ENCODE measurements at regions not wholly inside any gene's neighbourhood (a gene's known extent, or its start where the extent isn't known, plus 50 kb on each side); places are given as distances from the start of the nearest gene placed in this dataset.
"Not testable (repeated sequence)": the region's sequence is repeated elsewhere in the genome, so short reads cannot be mapped to it uniquely, and the experiment has no call there.

DNA sequence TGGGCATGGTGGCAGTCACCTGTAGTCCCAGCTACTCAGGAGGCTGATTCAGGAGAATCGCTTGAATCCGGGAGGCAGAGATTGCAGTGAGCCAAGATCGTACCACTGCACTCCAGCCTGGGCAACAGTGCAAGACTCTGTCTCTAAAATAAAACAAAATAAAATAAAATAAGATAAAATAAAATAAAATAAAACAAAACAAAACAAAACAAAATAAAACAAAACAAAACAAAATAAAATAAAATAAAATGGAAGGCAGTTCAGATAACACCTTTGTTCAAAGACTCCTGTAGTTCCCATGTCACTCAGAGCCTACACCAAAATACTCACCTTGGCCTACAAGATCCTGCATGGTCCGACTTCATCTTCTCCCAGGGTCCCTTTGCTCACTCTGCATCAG, 61.3 kb downstream of the SYF2 start:
- not testable (repeated sequence) for DNase-seq

DNA sequence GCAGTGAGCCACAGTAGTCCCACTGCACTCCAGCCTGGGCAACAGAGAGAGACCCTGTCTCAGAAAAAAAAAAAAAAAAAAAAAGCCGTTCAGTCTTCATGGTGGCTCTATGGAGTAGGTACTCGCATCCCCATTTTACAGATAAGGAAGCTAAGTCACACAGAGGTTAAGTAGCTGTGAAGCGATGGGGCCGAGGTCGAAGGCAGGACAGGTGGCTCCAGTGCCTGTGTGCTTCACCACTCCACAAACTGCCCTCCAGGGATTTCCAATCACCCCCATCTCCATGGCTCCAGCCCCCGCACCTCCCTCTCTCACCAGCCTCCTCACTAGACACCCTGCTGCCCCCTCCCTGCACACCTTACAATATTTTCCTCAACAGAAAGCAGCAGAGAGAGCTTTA, 61.9 kb downstream of the SYF2 start:
- DNase-seq: no peak

- no peak for DNase-seq
Measured at GRCh38 chr1:25169610-25170009, 62.7 kb downstream of the SYF2 start.

GRCh38 chr1:25169168-25169567, 63.1 kb downstream of the SYF2 start:
- DNase-seq: no peak

DNA sequence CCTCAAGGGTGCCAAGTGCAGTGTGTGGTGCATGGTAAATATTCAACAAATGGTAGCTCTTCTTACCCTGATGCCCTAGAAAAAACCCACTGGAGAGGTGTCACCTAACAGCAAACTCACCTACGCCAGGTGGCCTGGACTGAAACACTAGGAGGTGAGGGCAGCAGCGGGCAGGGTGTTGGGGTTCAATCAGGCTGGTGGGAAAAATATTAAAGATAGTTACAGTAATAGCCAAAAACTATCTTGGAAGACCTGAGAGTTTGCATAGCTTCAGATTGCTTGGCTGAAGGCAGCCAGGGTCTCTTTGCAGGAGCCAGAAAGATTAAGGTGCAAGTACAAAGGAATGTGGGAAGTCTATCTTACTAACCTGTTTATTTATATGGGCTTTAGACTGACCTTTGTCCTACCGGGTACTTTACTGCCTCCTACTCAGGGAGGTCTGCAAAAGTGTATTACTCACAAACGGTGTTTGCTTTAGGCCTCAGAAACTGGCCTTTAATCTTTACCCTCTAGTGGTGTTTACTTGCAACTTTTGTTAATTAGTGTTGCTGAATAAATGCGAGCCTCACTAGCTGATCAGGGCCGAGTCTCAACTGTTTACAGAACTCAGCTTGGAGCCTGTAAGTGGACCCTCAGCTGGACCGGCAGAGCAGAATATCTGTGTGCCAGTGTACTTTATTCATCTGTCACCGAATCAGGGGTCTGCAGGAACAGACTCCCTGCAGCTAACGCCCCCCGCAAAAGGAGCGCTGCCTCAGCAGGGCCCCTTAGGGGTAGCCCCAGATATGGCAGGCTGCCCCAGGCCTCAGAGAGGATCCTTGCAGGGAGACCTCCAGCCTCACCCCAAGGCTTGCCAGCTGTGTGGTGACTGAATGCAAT, 63.9 kb downstream of the SYF2 start:
- no peak for DNase-seq

DNA sequence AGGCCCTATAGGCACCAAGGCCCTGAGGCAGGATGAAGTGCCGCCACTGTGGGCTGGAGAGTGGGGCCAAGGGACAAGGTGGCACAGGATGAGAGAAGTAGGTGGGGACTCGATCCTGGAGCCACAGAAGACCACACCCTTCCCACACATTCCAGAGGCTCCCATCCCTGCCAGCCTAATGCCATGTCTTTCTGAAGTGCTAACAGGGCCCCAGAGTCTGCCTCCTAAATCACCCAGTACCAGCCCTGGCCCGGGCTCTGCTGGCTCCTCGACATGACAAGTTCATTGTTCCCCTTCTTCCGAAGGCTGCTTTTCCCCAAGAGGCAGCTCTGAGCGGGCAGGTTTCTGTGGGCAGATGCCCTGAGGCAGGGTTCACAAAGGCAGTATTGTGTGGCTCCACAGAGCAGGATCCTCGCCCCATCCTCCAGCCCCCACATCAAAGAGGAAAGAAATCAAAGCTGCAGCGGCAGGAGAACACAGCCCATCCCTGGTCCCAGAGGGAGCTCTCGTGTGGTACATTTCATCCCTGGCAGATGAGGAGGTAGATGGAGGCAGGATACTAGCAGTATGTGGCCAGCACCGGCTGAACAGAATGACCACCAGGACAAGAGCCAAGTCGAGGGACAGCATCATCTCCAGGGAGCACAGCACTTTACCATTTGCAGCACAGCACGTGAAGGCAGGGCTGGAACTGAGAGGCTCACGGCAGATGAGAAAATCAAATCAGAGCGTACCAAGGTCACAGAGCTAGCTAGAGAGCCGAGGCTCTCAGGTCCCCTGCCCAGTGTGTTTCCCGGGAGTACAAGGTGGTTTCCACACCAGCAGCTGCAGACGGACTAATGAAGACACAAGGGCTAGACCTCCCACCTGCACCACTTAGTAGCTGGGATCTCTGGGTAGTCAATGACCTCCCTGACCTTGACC, 64.8 kb downstream of the SYF2 start:
- no peak for DNase-seq

DNA sequence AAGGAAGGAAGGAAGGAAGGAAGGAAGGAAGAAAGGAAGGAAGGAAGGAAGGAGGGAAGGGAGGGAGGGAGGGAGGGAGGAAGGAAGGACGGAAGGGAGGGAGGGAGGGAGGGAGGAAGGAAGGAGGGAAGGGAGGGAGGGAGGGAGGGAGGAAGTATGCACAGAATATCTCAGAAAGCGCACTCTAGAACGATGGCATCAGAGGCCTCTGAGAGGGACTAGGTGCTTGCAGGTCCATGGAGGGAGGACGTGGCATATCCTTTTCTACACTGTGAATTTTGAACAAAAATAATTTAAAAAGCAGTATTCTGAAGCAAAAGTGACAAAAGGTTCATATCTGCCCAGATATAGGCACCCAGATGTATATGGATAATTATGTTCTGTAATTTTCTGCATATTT, 65.5 kb downstream of the SYF2 start:
- DNase-seq: no peak

DNA sequence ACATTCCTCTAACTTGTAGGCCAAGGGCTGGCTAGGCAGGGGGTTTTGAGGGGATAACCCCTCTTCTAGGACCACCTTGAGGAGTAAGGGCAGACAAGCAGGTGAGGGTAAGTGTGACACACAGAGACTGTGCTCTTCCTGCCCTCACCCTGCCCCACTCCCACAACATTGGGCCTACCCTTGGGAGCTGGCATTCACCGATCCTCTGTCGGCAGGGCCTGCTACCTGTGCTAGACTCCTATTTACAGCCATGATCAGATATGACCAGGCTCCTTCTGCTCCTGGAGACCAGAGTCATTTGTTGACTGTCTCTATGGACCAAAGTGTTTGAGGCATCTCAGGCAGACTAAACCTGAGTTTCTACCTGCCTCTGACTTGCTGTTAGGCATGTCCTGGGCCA, 68.3 kb downstream of the SYF2 start:
- no peak for DNase-seq

DNA sequence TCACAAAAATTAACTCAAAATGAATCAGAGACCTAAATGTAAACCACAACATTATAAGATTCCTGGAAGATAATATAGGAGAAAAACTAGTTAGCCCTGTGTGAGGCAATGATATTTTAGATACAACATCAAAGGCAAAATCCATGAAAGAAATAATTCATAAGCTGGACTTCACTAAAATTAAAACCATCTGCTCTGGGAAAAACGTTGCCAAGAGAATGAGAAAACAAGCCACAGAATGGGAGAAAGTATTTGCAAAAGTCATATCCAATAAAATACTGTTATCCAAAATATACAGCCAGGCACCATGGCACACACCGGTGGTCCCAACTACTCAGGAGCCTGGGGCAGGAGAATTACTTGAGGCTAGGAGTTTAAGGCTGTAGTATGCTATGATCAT, 70.3 kb downstream of the SYF2 start:
- DNase-seq: no peak

DNA sequence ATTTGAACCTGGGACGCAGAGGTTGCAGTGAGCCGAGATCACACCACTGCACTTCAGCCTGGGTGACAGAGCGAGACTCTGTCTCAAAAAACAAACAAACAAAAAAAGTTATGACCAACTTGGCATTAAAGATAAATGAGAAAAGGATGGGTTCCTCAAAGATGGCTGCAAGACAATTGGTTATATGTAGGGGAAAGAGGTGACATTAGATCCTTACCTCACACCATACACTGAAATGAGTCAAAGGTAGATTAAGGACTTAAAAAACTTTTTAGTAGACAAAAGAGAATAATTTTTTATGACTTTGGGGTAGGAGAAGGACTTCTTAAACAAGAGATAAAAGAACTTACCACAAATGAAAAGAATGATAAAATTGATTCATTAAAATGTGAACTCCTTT, 74.5 kb downstream of the SYF2 start:
- DNase-seq: no peak

GRCh38 chr1:25150985-25151495, 81.3 kb downstream of the SYF2 start:
- no peak for DNase-seq

- DNase-seq: peak; percentile 5
Measured at GRCh38 chr1:25148673-25149300, 83.5 kb downstream of the SYF2 start.

DNA sequence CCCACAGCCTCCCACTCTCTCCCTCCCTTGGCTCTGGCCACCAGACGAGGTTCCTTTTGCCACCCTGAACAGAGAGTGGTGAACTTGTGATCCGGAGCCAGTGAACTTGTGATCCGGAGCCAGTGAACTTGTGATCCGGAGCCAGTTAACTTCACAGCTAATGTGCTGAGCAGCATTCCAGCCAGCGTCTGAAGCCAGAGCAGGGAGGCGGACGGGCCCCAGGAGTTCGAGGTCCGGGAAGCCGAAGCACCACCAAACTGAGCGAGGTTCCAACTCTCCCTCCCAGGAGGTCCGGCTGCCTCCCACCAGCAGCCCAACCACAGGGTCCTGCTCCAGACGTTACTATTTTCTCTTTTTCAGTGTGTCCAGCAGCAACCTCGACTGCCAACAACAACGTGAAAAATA, 85.8 kb downstream of the SYF2 start:
- DNase-seq: no peak

- DNase-seq: no peak
Measured at GRCh38 chr1:25145775-25146393, 86.4 kb downstream of the SYF2 start.

DNA sequence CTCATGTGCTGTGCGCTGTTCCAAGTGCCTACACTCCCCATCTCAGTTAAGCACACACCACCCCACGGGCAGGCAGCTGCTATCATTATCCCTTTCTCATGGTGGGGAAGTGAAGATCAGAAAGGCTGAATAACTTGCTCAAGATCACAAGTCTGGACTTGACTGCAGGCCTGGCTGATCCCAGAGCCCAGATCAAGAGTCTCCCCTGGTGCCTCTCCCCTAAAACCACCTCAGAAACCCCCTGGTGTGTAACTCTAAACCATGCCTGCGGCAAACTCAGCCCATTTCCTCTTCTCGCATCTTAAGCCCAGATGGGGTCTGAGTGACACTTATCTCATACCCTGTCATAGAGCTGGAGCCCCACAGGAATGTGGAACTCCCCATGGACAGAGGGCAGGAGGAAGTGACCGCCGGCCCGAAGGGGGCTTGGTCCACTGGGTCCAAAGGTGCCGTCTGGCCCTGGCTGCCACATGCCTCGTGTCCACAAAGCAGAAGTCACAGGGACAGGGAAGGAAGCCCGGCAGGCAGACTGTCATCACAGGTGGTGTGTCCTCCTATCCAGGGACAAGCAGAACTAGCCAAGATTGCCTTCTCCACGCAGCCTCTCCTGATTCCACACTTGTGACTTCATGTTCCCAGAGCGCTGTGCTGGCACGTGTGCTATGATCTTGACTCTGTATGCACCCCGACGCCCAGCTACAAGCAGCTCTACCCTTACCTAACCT, 92.1 kb downstream of the SYF2 start:
- no peak for DNase-seq

DNA sequence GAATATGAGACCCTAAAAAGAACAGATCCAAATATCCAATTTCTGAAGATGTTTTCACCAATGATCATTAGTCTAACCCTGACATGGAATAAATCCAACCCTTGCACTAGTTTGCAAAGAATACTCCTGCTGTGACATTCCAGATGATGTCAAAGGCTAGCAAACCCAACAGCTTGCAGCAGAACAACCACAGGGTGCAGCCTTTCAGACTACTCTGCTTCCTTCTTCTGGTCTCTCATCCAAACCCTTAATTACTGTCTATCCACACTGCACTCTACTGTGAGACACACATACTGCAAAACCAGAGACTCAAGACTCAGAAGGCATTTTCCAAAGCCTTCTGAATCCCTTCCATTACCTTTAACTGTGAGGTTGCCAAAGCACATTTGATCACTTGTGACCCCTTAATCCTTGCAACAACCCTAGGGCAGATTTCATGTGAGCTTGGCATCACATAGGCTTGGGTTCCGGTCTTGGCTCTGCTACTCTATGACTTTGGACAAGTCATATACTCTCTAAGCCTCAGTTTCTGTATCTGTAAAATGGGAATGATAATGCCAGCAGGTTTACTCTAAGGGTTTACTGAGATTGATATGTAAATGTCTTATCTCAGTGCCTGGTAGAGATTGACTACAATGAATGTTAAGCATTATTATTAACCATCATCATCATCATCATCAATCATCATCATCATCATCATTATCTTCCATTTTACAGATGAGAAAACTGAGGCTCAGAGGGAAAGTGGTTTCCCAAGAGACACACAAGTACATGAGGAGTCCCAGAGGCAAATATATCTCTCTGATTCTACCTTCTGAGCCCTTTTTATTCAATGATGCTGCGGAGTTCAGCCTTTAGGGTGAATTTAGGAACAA, 94.5 kb downstream of the SYF2 start:
- DNase-seq: no peak

DNA sequence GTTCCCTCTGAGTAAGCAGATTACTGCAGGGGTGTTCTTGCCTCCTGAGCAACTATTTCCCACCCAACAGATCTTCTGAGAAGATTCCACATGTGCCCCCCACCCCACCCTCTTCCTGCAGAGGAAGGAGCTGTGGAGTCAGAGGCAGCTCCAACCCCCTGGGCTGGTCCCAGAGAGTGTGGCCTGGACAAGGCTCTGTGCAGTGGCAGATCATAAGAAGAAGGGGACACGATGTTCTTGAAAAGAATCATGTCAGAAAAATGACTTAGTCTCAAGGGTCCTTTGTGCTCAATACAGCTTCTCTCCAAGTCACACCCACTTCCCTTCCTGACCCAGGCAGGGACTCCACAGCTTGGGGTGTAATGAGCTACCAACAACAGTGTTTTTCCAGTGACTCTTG, 95.2 kb downstream of the SYF2 start:
- DNase-seq: no peak

DNA sequence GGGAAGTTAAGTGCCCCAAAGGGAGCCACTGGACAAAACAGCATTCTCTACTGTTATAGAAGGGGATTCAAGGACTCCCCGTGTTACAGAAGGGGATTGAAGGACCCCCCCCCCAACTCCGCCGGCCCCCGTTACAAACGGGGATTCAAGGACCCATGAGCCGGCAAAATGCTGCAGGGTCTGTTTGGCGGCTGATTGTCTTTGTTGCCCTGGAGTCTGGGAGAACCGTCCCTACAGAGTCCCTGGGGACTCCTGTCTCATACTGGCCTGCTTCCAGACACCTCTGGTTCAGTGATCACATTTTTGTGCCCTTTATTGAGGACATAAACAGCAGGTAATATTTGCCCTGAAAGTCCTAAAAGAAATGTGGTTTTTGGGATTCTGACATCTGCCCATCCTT, 96.4 kb downstream of the SYF2 start:
- DNase-seq: peak; percentile 9

DNA sequence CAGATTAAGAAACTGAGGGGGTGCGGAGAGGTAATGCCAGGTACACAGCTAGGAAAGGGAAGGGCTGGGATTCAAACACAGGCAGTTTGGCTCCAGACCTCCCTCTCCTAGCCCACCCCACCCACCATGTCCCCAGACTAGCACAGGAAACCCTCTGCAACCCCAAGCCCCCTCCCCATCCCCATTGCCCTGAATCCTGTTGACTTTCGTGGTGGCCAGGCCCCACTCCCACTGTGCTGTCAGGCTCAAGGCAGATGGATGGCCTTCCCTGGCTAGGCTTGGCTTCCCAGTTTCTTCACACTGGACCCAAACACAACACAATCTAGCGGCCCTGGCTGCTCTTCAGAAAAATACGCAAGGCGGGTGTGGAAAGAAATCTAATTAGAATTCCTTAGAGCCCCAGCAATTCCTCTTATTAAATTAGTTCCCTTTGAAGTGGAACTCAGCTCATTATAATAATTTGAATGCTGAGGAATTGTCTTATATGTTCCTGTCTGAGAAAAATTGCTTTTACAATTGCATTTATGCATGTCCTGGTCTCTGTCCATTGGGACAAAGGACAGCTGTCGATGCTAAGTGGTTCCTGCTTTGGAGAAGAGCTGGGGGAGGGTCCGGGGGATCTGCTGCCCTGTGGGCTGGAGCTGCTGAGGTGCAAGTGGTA, 97.4 kb downstream of the SYF2 start:
- DNase-seq: no peak

DNA sequence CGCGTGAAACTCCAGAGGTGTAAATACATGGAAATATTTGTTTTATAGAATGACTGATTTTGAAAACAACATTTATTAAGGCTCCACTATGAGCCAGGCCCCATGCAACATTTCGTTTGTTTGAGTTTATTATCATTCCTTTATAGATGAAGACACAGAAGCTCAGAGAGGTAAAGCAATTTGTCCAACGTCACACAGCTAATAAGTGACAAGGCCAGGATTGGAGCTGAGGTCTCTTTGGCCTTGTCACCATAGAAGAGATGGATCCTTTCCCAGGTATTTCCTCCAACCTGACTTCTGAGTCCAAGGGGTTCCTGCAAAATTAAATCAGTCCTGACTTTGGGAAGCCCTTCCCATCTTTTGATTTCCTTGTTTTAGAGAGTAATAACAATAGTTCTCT, 98.0 kb downstream of the SYF2 start:
- no peak for DNase-seq

DNA sequence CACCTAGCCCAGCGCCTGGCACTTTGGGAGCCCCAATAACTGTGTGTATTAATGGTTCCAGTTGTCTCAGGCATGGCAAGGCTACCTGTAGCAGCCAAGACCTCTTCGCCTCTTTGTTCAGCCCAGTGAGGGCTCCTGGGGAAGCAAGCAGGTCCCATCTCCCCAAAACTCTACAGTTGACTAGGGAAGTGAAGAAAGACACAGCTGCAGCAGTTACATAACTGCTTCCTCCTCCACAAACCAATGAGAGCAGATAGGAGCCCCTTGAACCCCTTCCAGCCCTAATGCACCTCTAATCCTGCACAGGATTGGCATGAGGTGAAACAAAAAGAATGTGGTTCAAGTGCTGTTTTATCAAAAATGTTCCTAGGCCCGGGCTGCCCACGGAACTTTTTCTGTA, 100.5 kb downstream of the SYF2 start:
- DNase-seq: no peak
